ENCODE measurements at regions not wholly inside any gene's neighbourhood (a gene's known extent, or its start where the extent isn't known, plus 50 kb on each side); places are given as distances from the start of the nearest gene placed in this dataset.

DNA sequence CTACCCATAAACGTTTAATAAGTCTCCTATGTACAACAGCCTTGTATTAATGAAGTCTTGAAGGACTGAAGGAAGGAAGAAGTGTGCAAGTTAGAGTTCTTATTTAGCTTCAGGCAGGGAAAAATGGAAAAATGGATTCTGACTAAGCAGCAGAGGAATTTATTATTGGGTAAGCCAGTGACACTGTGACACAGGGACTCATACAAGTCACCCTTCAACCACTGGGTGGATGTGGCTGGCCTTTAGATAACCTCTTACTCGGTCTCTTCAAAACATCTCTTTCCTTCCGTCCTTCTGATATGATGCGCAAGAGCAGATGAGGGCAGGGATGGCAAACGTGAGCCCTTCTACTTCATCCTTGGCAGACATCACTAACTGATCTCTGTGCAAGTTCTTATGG lies 145.6 kb downstream of the DHX35 start (continued):
- TF ChIP-seq, protein P1, sequence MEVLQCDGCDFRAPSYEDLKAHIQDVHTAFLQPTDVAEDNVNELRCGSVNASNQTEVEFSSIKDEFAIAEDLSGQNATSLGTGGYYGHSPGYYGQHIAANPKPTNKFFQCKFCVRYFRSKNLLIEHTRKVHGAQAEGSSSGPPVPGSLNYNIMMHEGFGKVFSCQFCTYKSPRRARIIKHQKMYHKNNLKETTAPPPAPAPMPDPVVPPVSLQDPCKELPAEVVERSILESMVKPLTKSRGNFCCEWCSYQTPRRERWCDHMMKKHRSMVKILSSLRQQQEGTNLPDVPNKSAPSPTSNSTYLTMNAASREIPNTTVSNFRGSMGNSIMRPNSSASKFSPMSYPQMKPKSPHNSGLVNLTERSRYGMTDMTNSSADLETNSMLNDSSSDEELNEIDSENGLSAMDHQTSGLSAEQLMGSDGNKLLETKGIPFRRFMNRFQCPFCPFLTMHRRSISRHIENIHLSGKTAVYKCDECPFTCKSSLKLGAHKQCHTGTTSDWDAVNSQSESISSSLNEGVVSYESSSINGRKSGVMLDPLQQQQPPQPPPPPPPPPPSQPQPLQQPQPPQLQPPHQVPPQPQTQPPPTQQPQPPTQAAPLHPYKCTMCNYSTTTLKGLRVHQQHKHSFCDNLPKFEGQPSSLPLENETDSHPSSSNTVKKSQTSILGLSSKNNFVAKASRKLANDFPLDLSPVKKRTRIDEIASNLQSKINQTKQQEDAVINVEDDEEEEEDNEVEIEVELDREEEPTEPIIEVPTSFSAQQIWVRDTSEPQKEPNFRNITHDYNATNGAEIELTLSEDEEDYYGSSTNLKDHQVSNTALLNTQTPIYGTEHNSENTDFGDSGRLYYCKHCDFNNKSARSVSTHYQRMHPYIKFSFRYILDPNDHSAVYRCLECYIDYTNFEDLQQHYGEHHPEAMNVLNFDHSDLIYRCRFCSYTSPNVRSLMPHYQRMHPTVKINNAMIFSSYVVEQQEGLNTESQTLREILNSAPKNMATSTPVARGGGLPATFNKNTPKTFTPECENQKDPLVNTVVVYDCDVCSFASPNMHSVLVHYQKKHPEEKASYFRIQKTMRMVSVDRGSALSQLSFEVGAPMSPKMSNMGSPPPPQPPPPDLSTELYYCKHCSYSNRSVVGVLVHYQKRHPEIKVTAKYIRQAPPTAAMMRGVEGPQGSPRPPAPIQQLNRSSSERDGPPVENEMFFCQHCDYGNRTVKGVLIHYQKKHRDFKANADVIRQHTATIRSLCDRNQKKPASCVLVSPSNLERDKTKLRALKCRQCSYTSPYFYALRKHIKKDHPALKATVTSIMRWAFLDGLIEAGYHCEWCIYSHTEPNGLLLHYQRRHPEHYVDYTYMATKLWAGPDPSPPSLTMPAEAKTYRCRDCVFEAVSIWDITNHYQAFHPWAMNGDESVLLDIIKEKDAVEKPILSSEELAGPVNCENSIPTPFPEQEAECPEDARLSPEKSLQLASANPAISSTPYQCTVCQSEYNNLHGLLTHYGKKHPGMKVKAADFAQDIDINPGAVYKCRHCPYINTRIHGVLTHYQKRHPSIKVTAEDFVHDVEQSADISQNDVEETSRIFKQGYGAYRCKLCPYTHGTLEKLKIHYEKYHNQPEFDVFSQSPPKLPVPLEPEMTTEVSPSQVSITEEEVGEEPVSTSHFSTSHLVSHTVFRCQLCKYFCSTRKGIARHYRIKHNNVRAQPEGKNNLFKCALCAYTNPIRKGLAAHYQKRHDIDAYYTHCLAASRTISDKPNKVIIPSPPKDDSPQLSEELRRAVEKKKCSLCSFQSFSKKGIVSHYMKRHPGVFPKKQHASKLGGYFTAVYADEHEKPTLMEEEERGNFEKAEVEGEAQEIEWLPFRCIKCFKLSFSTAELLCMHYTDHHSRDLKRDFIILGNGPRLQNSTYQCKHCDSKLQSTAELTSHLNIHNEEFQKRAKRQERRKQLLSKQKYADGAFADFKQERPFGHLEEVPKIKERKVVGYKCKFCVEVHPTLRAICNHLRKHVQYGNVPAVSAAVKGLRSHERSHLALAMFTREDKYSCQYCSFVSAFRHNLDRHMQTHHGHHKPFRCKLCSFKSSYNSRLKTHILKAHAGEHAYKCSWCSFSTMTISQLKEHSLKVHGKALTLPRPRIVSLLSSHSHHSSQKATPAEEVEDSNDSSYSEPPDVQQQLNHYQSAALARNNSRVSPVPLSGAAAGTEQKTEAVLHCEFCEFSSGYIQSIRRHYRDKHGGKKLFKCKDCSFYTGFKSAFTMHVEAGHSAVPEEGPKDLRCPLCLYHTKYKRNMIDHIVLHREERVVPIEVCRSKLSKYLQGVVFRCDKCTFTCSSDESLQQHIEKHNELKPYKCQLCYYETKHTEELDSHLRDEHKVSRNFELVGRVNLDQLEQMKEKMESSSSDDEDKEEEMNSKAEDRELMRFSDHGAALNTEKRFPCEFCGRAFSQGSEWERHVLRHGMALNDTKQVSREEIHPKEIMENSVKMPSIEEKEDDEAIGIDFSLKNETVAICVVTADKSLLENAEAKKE (CRISPR knock-in tag; IDR thresholded peaks at IDR 0.05), result no peak
- TF ChIP-seq, protein P2, sequence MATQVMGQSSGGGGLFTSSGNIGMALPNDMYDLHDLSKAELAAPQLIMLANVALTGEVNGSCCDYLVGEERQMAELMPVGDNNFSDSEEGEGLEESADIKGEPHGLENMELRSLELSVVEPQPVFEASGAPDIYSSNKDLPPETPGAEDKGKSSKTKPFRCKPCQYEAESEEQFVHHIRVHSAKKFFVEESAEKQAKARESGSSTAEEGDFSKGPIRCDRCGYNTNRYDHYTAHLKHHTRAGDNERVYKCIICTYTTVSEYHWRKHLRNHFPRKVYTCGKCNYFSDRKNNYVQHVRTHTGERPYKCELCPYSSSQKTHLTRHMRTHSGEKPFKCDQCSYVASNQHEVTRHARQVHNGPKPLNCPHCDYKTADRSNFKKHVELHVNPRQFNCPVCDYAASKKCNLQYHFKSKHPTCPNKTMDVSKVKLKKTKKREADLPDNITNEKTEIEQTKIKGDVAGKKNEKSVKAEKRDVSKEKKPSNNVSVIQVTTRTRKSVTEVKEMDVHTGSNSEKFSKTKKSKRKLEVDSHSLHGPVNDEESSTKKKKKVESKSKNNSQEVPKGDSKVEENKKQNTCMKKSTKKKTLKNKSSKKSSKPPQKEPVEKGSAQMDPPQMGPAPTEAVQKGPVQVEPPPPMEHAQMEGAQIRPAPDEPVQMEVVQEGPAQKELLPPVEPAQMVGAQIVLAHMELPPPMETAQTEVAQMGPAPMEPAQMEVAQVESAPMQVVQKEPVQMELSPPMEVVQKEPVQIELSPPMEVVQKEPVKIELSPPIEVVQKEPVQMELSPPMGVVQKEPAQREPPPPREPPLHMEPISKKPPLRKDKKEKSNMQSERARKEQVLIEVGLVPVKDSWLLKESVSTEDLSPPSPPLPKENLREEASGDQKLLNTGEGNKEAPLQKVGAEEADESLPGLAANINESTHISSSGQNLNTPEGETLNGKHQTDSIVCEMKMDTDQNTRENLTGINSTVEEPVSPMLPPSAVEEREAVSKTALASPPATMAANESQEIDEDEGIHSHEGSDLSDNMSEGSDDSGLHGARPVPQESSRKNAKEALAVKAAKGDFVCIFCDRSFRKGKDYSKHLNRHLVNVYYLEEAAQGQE (IDR thresholded peaks at IDR 0.05; ENCODE audit: unreplicated experiment), result no peak
- TF ChIP-seq, protein P3, sequence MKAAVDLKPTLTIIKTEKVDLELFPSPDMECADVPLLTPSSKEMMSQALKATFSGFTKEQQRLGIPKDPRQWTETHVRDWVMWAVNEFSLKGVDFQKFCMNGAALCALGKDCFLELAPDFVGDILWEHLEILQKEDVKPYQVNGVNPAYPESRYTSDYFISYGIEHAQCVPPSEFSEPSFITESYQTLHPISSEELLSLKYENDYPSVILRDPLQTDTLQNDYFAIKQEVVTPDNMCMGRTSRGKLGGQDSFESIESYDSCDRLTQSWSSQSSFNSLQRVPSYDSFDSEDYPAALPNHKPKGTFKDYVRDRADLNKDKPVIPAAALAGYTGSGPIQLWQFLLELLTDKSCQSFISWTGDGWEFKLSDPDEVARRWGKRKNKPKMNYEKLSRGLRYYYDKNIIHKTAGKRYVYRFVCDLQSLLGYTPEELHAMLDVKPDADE (IDR thresholded peaks at IDR 0.05), result no peak
- TF ChIP-seq, protein P4, sequence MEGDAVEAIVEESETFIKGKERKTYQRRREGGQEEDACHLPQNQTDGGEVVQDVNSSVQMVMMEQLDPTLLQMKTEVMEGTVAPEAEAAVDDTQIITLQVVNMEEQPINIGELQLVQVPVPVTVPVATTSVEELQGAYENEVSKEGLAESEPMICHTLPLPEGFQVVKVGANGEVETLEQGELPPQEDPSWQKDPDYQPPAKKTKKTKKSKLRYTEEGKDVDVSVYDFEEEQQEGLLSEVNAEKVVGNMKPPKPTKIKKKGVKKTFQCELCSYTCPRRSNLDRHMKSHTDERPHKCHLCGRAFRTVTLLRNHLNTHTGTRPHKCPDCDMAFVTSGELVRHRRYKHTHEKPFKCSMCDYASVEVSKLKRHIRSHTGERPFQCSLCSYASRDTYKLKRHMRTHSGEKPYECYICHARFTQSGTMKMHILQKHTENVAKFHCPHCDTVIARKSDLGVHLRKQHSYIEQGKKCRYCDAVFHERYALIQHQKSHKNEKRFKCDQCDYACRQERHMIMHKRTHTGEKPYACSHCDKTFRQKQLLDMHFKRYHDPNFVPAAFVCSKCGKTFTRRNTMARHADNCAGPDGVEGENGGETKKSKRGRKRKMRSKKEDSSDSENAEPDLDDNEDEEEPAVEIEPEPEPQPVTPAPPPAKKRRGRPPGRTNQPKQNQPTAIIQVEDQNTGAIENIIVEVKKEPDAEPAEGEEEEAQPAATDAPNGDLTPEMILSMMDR (conservative IDR thresholded peaks at IDR 0.05; ENCODE audit: low read depth in 2 of 2), result no peak
- no peak for TF ChIP-seq STAT1 (IDR thresholded peaks at IDR 0.05; ENCODE audit: unreplicated experiment)
